ENCODE measurements at regions not wholly inside any gene's neighbourhood (a gene's known extent, or its start where the extent isn't known, plus 50 kb on each side); places are given as distances from the start of the nearest gene placed in this dataset.

- H3K4me3 ChIP-seq (ENCODE audit: control insufficient read depth, low read depth, low read length): no peak overlapping the region
- no peak for TF ChIP-seq CTCF (IDR thresholded peaks at IDR 0.05; ENCODE audit: control insufficient read depth, insufficient read depth, low read depth, low read length, missing control alignments)
- no peak for DNase-seq (ENCODE audit: low read depth)
Observed at GRCh38 chr11:134666273-134667174, 254.5 kb upstream of the B3GAT1 start.

- no peak for TF ChIP-seq CTCF (IDR thresholded peaks at IDR 0.05; ENCODE audit: control insufficient read depth, insufficient read depth, low read depth, low read length, missing control alignments)
- no peak overlapping the region for H3K4me3 ChIP-seq (ENCODE audit: control insufficient read depth, low read depth, low read length)
- no peak for DNase-seq (ENCODE audit: low read depth)
Observed at GRCh38 chr11:134665571-134666270, 253.7 kb upstream of the B3GAT1 start.

GRCh38 chr11:134665188-134665535 lies 253.1 kb upstream of the B3GAT1 start:
- DNase-seq (ENCODE audit: low read depth): no peak

GRCh38 chr11:134664447-134665187 lies 252.6 kb upstream of the B3GAT1 start:
- H3K4me3 ChIP-seq (ENCODE audit: control insufficient read depth, low read depth, low read length): no peak overlapping the region
- DNase-seq (ENCODE audit: low read depth): no peak
- TF ChIP-seq CTCF (IDR thresholded peaks at IDR 0.05; ENCODE audit: control insufficient read depth, insufficient read depth, low read depth, low read length, missing control alignments): no peak

More at GRCh38 chr11:134665188-134665535, 253.1 kb upstream of the B3GAT1 start:
- TF ChIP-seq CTCF (IDR thresholded peaks at IDR 0.05; ENCODE audit: control insufficient read depth, insufficient read depth, low read depth, low read length, missing control alignments): no peak
- H3K4me3 ChIP-seq (ENCODE audit: control insufficient read depth, low read depth, low read length): no peak overlapping the region

DNA sequence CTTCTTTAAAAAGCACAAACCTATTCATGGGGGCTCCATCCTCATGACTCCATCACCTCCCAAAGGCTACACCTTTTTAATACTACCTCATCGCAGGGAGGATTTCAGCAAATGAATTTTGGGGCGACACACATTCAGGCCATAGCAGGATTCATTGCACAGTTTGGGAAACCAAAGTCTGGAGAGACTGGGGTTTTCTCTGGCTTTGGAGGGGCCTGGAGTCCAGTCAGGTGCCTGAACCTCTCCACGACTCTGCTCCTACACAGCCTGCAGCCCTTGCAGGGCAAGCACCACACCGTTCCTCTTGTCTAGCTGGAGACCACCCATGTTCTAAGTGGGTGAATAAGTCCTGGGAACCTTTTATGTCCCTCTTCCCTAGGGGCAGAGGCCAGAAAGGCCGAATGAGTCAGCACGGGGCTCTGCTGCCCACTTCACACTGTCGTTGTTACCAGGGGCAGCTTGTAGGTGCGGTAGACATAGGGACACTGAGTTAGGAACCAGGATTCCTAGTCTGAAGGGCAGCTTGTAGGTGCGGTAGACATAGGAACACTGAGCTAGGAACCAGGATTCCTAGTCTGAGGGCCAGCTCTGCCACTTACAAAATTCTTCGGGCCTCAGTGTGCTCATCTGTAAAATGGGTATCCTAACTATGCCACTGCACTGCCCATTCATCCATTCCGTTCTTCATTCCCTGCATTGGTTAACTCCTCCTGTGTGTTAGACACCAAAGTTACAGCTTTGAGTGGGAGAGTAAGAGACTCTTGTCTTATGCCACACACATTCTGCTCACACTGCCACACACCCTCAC lies 251.7 kb upstream of the B3GAT1 start:
- DNase-seq (ENCODE audit: low read depth): no peak
- no peak overlapping the region for H3K4me3 ChIP-seq (ENCODE audit: control insufficient read depth, low read depth, low read length)
- TF ChIP-seq CTCF (IDR thresholded peaks at IDR 0.05; ENCODE audit: control insufficient read depth, insufficient read depth, low read depth, low read length, missing control alignments): no peak

Data from AG09309 (cell line).